ENCODE measurements at regions not wholly inside any gene's neighbourhood (a gene's known extent, or its start where the extent isn't known, plus 50 kb on each side); places are given as distances from the start of the nearest gene placed in this dataset.

- H2AK5ac ChIP-seq (ENCODE audit: insufficient read length, low read length) = no peak overlapping the region
- no peak overlapping the region for H3K56ac ChIP-seq (ENCODE audit: insufficient read length, low read depth, low read length)
- WGBS (ENCODE audit: extremely low coverage, insufficient read length, low lambda C conversion rate) = no CpG with 5 or more reads among the region's 3 CpGs
- no peak overlapping the region for H3K27ac ChIP-seq (ENCODE audit: insufficient read length, low read depth, low read length)
- H4K5ac ChIP-seq (ENCODE audit: insufficient read length, low read depth, low read length) = no peak overlapping the region
- no peak overlapping the region for H3K27ac Mint-ChIP-seq
- no peak overlapping the region for H2AFZ ChIP-seq (ENCODE audit: low read length)
- H4K91ac ChIP-seq (ENCODE audit: insufficient read length, low read depth, low read length) = no peak overlapping the region
- no peaks in the 10 kb centered on the region for H3K4me1 ChIP-seq (ENCODE audit: insufficient read depth, low read length)
- no peak overlapping the region for H3K14ac ChIP-seq (ENCODE audit: insufficient read depth, low read length)
- no peaks in the 10 kb centered on the region for H3K4me1 Mint-ChIP-seq
- no peak overlapping the region for H3T11ph ChIP-seq (ENCODE audit: low read length)
- H2BK15ac ChIP-seq (ENCODE audit: low read depth, low read length) = no peak overlapping the region
- no peak for TF ChIP-seq CTCF (conservative IDR thresholded peaks at IDR 0.05)
- H3K23me2 ChIP-seq (ENCODE audit: insufficient read length, low read depth, low read length, poor library complexity, severe bottlenecking) = no peaks in the 10 kb centered on the region
- no peak overlapping the region for H2BK20ac ChIP-seq (ENCODE audit: low read depth, low read length, poor library complexity, severe bottlenecking)
- no peak overlapping the region for H3K4ac ChIP-seq (ENCODE audit: low read depth, low read length)
- H3K9ac ChIP-seq (ENCODE audit: extremely low read depth, insufficient read length, low read length) = no peak overlapping the region
- no peaks in the 10 kb centered on the region for H3K9me3 Mint-ChIP-seq
- H3K79me2 ChIP-seq (ENCODE audit: insufficient read depth, low read length) = no peaks in the 10 kb centered on the region
- no peak overlapping the region for H3K4me2 ChIP-seq (ENCODE audit: insufficient read depth, insufficient read length, low read length)
- H3K36me3 Mint-ChIP-seq (ENCODE audit: insufficient read depth in 1 of 3, low read depth in 3 of 3) = no peaks in the 10 kb centered on the region
- H2BK120ac ChIP-seq (ENCODE audit: low read depth, low read length, poor library complexity, severe bottlenecking) = no peak overlapping the region
- no peak overlapping the region for H2BK5ac ChIP-seq (ENCODE audit: insufficient read length, low read length)
- H3K9me3 ChIP-seq (ENCODE audit: control insufficient read depth, low read depth, low read length) = no peaks in the 10 kb centered on the region
- H3K18ac ChIP-seq (ENCODE audit: insufficient read length, low read depth, low read length) = no peak overlapping the region
- H3K4me3 Mint-ChIP-seq = no peak overlapping the region
- no peak overlapping the region for H4K8ac ChIP-seq (replicated peaks; ENCODE audit: insufficient read length, low read depth, low read length)
- H3K27me3 ChIP-seq (ENCODE audit: insufficient read depth, low read length) = no peaks in the 10 kb centered on the region
- H4K20me1 ChIP-seq (ENCODE audit: control insufficient read depth, insufficient read depth, insufficient read length) = no peaks in the 10 kb centered on the region
- no peak overlapping the region for H3K23ac ChIP-seq (ENCODE audit: insufficient read length, low read depth, low read length)
- no peaks in the 10 kb centered on the region for H3K27me3 Mint-ChIP-seq (ENCODE audit: low read depth)
- H2BK12ac ChIP-seq (ENCODE audit: insufficient read length, low read depth, low read length) = no peak overlapping the region
- DNase-seq = no peak
- H3K79me1 ChIP-seq (ENCODE audit: insufficient read depth, low read depth, low read length, poor library complexity, severe bottlenecking) = no peaks in the 10 kb centered on the region
Observed at GRCh38 chr5:117463881-117464570, 889.4 kb upstream of the SEMA6A start.
